Mucosa of stomach (tissue), 1 donor: ENCODE measurements at regions not wholly inside any gene's neighbourhood (a gene's known extent, or its start where the extent isn't known, plus 50 kb on each side); places are given as distances from the start of the nearest gene placed in this dataset.
"Not testable (repeated sequence)": the region's sequence is repeated elsewhere in the genome, so short reads cannot be mapped to it uniquely, and the experiment has no call there.

ENCODE experiments used
- H3K27me3 ChIP-seq: one replicate; pipeline ENCODE4 v1.7.0; 2013; ENCODE audit warnings: mild to moderate bottlenecking, low read length; ENCODE audit not compliant: control insufficient read depth, insufficient read depth
- H3K36me3 ChIP-seq: one replicate; pipeline ENCODE4 v1.7.0; 2013; ENCODE audit warnings: low read length; ENCODE audit not compliant: control insufficient read depth, insufficient read depth
- H3K4me1 ChIP-seq: one replicate; pipeline ENCODE4 v1.7.0; 2013; ENCODE audit warnings: mild to moderate bottlenecking, low read length; ENCODE audit not compliant: control insufficient read depth, insufficient read depth
- H3K4me3 ChIP-seq: one replicate; pipeline ENCODE4 v1.7.0; 2013; ENCODE audit warnings: low read length
- H3K9ac ChIP-seq: one replicate; pipeline ENCODE4 v1.7.0; 2013; ENCODE audit warnings: mild to moderate bottlenecking, low read length, moderate library complexity
- H3K9me3 ChIP-seq: one replicate; pipeline ENCODE4 v1.7.0; 2013; ENCODE audit warnings: mild to moderate bottlenecking, low read length, moderate library complexity; ENCODE audit not compliant: control insufficient read depth
- donor health status: Pancreatic carcinoma.

- H3K27me3 ChIP-seq, H3K36me3 ChIP-seq, H3K9me3 ChIP-seq, H3K9ac ChIP-seq, H3K4me3 ChIP-seq, H3K4me1 ChIP-seq: not testable (repeated sequence)
Observed at GRCh38 chr9:41269054-41269453, 79.9 kb upstream of the ZNG1F start.

GRCh38 chr9:41266602-41267001, 77.5 kb upstream of the ZNG1F start:
- not testable (repeated sequence) for H3K4me1 ChIP-seq, H3K36me3 ChIP-seq, H3K9me3 ChIP-seq, H3K9ac ChIP-seq, H3K27me3 ChIP-seq, H3K4me3 ChIP-seq

DNA sequence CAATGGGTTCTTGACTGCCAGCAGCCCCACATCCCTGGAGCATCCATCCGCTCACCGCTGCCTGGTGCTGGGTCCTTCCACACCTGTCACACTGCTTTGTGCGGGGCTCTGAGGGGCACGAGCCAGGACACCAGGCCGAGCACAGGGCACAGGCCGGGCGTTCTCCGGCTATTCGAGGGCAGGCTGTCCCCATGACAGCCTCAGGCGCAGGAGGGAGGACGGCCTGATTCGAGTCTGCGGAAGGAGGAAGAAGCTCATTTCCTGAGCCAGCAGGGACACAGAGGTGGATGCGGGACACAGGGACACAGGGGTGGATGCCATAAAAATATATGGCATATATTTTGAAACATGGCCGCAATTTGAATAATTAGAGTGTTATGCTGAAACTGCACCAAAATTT, 76.9 kb upstream of the ZNG1F start:
- not testable (repeated sequence) for H3K4me3 ChIP-seq, H3K9me3 ChIP-seq, H3K9ac ChIP-seq, H3K36me3 ChIP-seq, H3K4me1 ChIP-seq, H3K27me3 ChIP-seq

GRCh38 chr9:41251973-41252372, 62.9 kb upstream of the ZNG1F start:
- not testable (repeated sequence) for H3K9ac ChIP-seq, H3K9me3 ChIP-seq, H3K4me3 ChIP-seq, H3K4me1 ChIP-seq, H3K36me3 ChIP-seq, H3K27me3 ChIP-seq

DNA sequence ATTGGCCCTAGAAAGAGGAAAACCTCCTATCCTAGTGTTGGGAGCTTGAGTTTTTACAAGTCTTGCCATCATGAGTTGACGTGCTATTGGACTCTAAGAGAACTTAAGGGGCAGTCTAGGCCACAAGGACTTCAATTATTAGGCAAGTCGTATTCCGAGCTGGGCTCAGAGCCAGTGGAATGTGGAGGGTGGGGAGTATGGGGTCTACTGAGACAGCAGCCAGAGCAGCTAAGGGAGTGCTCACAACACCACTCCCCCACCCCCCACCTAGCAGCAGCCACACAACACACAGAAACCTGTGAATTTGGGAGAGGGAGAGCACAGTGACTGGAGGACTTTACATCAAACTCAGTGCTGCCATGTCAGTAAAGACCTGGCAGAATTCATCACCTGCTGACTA, 62.0 kb upstream of the ZNG1F start:
- not testable (repeated sequence) for H3K4me3 ChIP-seq, H3K36me3 ChIP-seq, H3K27me3 ChIP-seq, H3K9me3 ChIP-seq, H3K4me1 ChIP-seq, H3K9ac ChIP-seq

- H3K4me1 ChIP-seq, H3K36me3 ChIP-seq, H3K4me3 ChIP-seq, H3K27me3 ChIP-seq, H3K9ac ChIP-seq, H3K9me3 ChIP-seq: not testable (repeated sequence)
Observed at GRCh38 chr9:41246702-41247101, 57.6 kb upstream of the ZNG1F start.
